PC-3 (cell line): ENCODE measurements at regions not wholly inside any gene's neighbourhood (a gene's known extent, or its start where the extent isn't known, plus 50 kb on each side); places are given as distances from the start of the nearest gene placed in this dataset.

Experiments used
- ATAC-seq: fragments of 200-7000 bp; cut with Tn5 transposase; 2 replicates; pipeline ENCODE4 v1.9.1; 2020; ENCODE audit warnings: mild to moderate bottlenecking, moderate library complexity
- BruUV-seq: library from RNA; stranded (reverse); fragments of 400-500 nt; replicated peaks from 2 replicates; lab custom pipeline; 2021; lab: Mats Ljungman, UMichigan
- CTCF ChIA-PET: fragments of 300-600 bp; sonication (Branson Sonifier 250); formaldehyde crosslinking; loops from one replicate; lab custom pipeline; 2022; ENCODE audit warnings: antibody characterized with exemption; lab: Charles Lee
- POLR2A ChIA-PET: fragments of 300-600 bp; sonication (Branson Sonifier 250); formaldehyde crosslinking; loops from one replicate; lab custom pipeline; 2022; ENCODE audit warnings: antibody characterized with exemption; ENCODE audit not compliant: unreplicated experiment; lab: Charles Lee
- DNase-seq: peaks from one replicate; pipeline ENCODE4 v3.0.0-alpha.2; 2015
- H2AFZ ChIP-seq: fragments of 300-600 bp; sonication (generic); 2 replicates; pipeline ENCODE4 v1.6.0; 2016; ENCODE audit warnings: antibody characterized with exemption, low read length
- H3F3A ChIP-seq: fragments of 300-600 bp; sonication (generic); one replicate; pipeline ENCODE4 v1.6.0; 2017; ENCODE audit warnings: antibody characterized with exemption, low read length, control low read depth, mild to moderate bottlenecking; ENCODE audit not compliant: unreplicated experiment
- H3K27ac ChIP-seq: fragments of 300-600 bp; sonication (generic); 2 replicates; pipeline ENCODE4 v1.5.1; 2016; ENCODE audit warnings: mild to moderate bottlenecking, low read length
- H3K27me3 ChIP-seq: fragments of 300-600 bp; sonication (generic); 2 replicates; pipeline ENCODE4 v1.6.1; 2016; ENCODE audit warnings: low read length, mixed read lengths
- H3K36me3 ChIP-seq: fragments of 300-600 bp; sonication (generic); 2 replicates; pipeline ENCODE4 v1.6.1; 2016; ENCODE audit warnings: low read depth, mixed run types, low read length, mixed read lengths
- H3K4me1 ChIP-seq: fragments of 300-600 bp; sonication (generic); 2 replicates; pipeline ENCODE4 v1.5.1; 2016; ENCODE audit warnings: low read length; ENCODE audit not compliant: insufficient read depth
- H3K4me2 ChIP-seq: fragments of 300-600 bp; sonication (generic); 2 replicates; pipeline ENCODE4 v1.6.0; 2016; ENCODE audit warnings: low read length
- H3K4me3 ChIP-seq: fragments of 300-600 bp; sonication (generic); 2 replicates; pipeline ENCODE4 v1.5.1; 2016; ENCODE audit warnings: mild to moderate bottlenecking, low read length, mixed read lengths
- H3K79me2 ChIP-seq: fragments of 300-600 bp; sonication (generic); 2 replicates; pipeline ENCODE4 v1.6.1; 2017; ENCODE audit warnings: low read length, mixed read lengths
- H3K9ac ChIP-seq: fragments of 300-600 bp; sonication (generic); 2 replicates; pipeline ENCODE4 v1.6.0; 2016; ENCODE audit warnings: mild to moderate bottlenecking, low read length
- H3K9me2 ChIP-seq: fragments of 300-600 bp; sonication (generic); replicated peaks from 2 replicates; pipeline ENCODE4 v1.6.1; 2016; ENCODE audit warnings: mixed run types, low read length, mixed read lengths
- H3K9me3 ChIP-seq: fragments of 300-600 bp; sonication (generic); 2 replicates; pipeline ENCODE4 v1.6.1; 2016; ENCODE audit warnings: low read length, mixed read lengths
- H4K20me1 ChIP-seq: fragments of 300-600 bp; sonication (generic); 2 replicates; pipeline ENCODE4 v1.6.1; 2016; ENCODE audit warnings: low read length, mixed read lengths
- CTCF ChIP-seq: fragments of 300-600 bp; sonication (generic); conservative IDR thresholded peaks from 2 replicates; pipeline ENCODE4 v1.5.1; 2017; ENCODE audit warnings: antibody characterized with exemption, low read depth, mild to moderate bottlenecking, low read length
- EZH2 ChIP-seq: fragments of 300-600 bp; sonication (generic); IDR thresholded peaks from one replicate; pipeline ENCODE4 v1.6.1; 2017; ENCODE audit warnings: antibody characterized with exemption, mild to moderate bottlenecking, low read length; ENCODE audit not compliant: unreplicated experiment
- EZH2phosphoT487 ChIP-seq: fragments of 300-600 bp; sonication (generic); IDR thresholded peaks from 2 replicates; pipeline ENCODE4 v1.6.1; 2018; ENCODE audit warnings: mild to moderate bottlenecking, antibody characterized with exemption, low read length, borderline replicate concordance
- intact Hi-C: fragments of 100-400 bp; cut with micrococcal nuclease; formaldehyde crosslinking; loops from 2 replicates; pipeline ENCODE4 v1.9.0; 2023

- intact Hi-C loops, result no loop called here
- H3K4me2 ChIP-seq, result no peak overlapping the region
Measured at GRCh38 chr18:44464398-44465180, 216.1 kb upstream of the SETBP1 start.

GRCh38 chr18:44465381-44465841 lies 215.3 kb upstream of the SETBP1 start:
- POLR2A ChIA-PET, result no interaction called here
- no TSS peak for BruUV-seq
- no peak overlapping the region for H3K4me2 ChIP-seq

More at GRCh38 chr18:44464398-44465180, 216.1 kb upstream of the SETBP1 start:
- no peak overlapping the region for H3K9ac ChIP-seq
- H3K4me3 ChIP-seq, result no peak overlapping the region
- H3K4me1 ChIP-seq, result no peaks in the 10 kb centered on the region
- no peaks in the 10 kb centered on the region for H3K9me3 ChIP-seq
- no peaks in the 10 kb centered on the region for H3K79me2 ChIP-seq
- no TSS peak for BruUV-seq
- no peaks in the 10 kb centered on the region for H3K9me2 ChIP-seq
- H4K20me1 ChIP-seq, result no peaks in the 10 kb centered on the region
- H3K27me3 ChIP-seq, result no peaks in the 10 kb centered on the region
- H3K36me3 ChIP-seq, result no peaks in the 10 kb centered on the region
- TF ChIP-seq EZH2 (no peak), EZH2phosphoT487 (no peak), CTCF (no peak)
- ATAC-seq, result no peak
- ChIA-PET POLR2A (no interaction called here), CTCF (no interaction called here)
- no peak overlapping the region for H2AFZ ChIP-seq
- no peak overlapping the region for H3K27ac ChIP-seq
- DNase-seq, result no peak
- H3F3A ChIP-seq, result no peaks in the 10 kb centered on the region

More at GRCh38 chr18:44465381-44465841, 215.3 kb upstream of the SETBP1 start:
- H3K9ac ChIP-seq, result no peak overlapping the region
- H4K20me1 ChIP-seq, result no peaks in the 10 kb centered on the region
- DNase-seq (no peak), ATAC-seq (no peak)
- H2AFZ ChIP-seq, result no peak overlapping the region
- no peak for TF ChIP-seq EZH2phosphoT487
- no peak for TF ChIP-seq EZH2
- no peak for TF ChIP-seq CTCF
- H3K9me3 ChIP-seq, result no peaks in the 10 kb centered on the region
- intact Hi-C loops, result no loop called here
- no peaks in the 10 kb centered on the region for H3K36me3 ChIP-seq
- H3K9me2 ChIP-seq, result no peaks in the 10 kb centered on the region
- no peaks in the 10 kb centered on the region for H3F3A ChIP-seq
- CTCF ChIA-PET, result no interaction called here
- no peaks in the 10 kb centered on the region for H3K79me2 ChIP-seq
- H3K27ac ChIP-seq, result no peak overlapping the region
- H3K27me3 ChIP-seq, result no peaks in the 10 kb centered on the region
- H3K4me3 ChIP-seq, result no peak overlapping the region
- H3K4me1 ChIP-seq, result no peaks in the 10 kb centered on the region
